NOMO-1 treated with DMSO at 0.1 percent for 48 hours (cell line): ENCODE measurements at regions not wholly inside any gene's neighbourhood (a gene's known extent, or its start where the extent isn't known, plus 50 kb on each side); places are given as distances from the start of the nearest gene placed in this dataset.
A peak's percentile ranks its signal among the peaks of the same experiment; 100 is the strongest.
"Not testable (repeated sequence)": the region's sequence is repeated elsewhere in the genome, so short reads cannot be mapped to it uniquely, and the experiment has no call there.

ENCODE experiments used
- DNase-seq: peaks from one replicate; lab custom pipeline; 2025; ENCODE audit not compliant: unreplicated experiment; lab: John Stamatoyannopoulos, UW

DNA sequence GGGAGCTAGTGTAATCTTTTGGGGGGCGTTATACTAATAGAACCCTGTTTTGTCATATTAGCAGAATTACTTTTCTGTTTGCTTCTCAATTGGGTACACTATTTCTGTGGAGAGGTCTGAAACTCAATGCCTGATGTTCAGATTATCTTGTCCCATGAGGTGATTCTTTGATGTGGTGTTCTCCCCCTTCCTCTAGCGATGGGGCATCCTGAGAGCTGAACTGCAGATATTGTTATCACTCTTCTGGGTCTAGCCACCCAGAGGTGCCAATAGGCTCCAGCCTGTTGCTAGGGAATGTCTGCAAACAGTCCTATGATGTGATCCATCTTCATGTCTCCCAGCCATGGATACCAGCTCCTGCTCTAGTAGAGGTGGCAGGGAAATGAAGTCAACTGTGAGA, 233.1 kb upstream of the RASA1 start:
- no peak for DNase-seq

DNA sequence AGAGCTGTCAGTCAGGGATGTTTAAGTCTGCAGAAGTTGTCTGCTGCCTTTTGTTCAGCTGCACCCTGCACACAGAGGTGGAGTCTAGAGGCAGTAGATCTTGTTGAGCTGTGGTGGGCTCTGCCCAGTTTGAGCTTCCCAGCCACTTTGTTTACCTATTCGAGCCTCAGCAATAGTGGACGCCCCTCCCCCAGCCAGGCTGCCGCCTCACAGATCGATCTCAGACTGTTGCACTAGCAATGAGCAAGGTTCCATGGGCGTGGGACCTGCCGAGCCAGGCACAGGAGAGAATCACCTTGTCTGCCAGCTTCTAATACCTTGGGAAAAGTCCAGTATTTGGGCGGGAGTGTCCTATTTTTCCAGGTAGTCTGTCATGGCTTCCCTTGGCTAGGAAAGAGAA, 225.1 kb upstream of the RASA1 start:
- no peak for DNase-seq

DNA sequence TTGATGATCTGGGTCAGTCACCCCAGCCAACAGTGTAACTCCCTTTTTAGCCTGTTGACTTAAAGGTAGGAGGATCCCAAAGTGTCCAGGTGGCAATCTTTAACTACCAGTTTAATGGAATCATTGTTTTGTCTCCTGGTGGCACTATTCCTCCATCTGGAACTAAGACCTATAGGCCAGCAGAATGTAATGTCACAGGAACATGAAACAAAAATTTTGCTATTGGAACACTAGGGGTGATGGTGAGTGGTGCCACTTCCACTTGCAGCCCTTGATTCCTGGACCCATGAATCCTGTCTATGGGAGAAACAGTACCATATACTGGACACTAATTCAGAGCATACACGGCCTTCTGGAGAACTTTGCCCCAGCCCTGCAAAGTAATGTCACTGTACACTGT, 219.5 kb upstream of the RASA1 start:
- DNase-seq: no peak

DNA sequence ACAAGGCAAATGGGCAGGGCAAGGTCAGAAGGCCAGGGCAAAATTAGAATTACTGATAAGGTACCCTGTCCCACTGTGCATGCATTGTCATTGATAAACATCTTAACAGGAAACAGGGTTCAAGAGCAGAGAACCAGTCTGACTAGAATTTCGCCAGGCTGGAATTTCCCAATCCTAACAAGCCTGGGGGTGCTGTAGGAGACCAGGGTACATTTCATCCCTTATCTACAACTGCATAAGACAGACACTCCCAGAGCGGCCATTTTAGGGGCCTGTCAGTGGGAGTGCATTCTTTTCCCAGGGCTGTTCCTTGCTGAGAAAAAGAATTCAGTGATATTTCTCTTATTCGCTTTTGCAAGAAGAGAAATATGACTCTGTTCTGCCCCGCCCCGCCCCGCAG, 218.7 kb upstream of the RASA1 start:
- not testable (repeated sequence) for DNase-seq

DNA sequence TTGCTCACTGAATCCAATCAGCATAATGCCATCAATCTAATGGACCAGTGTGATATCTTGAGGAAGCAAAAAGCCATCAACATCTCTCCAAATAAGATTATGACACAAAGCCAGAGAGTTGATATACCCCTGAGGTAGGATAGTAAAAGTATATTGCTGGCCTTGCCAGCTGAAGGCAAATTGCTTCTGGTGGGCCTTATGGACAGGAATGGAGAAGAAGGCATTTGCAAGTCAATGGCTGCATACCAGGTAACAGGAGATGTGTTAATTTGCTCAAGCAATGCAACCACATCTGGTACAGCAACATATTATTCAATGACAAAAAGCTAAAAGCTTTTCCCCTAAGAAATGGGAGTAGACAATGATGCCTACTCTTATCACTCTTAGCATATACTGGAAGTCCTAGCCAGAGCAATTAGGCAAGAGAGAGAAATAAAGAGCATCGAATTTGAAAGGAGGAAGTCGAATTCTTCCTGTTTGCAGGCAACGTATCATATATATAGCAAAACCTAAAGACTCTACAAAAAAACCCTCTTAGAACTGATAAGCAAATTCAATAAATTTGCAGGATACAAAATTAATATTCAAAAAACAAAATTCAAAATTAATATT, 216.1 kb upstream of the RASA1 start:
- DNase-seq: peak; percentile 16

DNA sequence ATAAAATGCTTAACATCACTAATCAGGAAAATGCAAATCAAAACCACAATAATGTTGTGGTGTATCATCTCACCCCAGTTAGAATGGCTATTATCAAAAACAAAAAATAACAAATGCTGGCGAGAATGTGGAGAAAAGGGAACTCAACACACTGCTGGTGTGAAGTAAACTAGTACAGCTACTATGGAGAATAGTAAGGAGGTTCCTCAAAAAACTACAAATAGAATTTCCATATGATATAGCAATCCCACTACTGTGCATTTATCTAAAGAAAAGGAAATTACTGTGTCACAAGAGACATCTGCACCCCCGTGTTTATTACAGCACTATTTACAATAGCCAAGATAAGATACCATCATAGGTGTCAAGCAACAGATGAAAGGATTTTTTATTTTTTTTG, 214.5 kb upstream of the RASA1 start:
- DNase-seq: no peak

DNA sequence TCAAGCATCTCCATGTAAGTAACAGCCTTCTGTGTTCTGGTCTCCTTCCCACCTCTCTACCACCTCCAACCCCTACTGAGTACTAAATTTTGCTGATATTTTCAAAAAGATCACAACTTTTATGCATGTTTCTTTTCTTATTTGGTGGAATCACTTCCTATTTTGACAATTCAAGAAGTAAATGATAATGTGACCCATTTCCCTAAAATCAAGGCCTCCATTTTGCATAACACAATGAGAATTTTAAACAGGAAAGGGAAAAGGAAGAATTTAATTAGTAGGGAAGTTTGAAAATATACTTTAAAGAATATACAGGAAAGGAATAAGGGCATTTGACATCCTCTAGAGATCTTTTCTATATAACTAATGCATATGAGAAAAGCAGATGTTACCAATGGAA, 212.9 kb upstream of the RASA1 start:
- no peak for DNase-seq

DNA sequence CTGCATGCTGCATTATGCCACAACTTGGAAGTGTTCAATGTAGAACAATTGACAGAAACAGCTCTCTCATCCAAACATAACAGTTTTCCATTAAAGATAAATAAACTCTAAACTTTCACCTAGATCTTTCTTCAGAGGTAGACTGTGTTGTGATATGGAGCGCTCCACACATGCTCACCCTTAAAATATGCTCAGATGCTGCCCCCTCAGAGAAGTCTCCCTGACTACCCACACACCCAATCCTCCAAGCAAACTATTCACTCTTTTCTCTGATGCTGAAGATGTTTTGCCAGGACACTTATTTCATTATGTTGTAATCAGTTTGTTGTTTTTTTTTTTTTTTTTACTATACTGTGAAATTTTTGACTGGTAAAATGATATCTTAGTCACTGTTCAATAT, 206.6 kb upstream of the RASA1 start:
- DNase-seq: no peak

DNA sequence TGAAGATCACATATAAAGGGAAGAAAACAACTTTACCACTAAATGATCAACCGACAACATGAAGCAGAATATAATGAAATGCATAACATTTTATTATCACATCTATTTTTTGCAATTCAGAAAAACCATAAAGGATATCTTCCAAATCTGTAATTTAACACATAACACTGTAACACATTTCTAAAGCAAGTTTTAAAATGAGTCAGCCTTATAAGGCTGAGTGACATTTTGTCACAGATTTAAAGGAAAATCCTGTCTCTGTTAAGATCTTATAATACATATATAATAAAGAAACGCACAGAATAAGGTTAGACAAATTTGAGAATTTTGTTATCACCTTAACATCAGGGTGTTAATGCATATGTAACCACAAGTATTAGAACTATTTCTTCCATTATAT, 198.4 kb upstream of the RASA1 start:
- DNase-seq: no peak

DNA sequence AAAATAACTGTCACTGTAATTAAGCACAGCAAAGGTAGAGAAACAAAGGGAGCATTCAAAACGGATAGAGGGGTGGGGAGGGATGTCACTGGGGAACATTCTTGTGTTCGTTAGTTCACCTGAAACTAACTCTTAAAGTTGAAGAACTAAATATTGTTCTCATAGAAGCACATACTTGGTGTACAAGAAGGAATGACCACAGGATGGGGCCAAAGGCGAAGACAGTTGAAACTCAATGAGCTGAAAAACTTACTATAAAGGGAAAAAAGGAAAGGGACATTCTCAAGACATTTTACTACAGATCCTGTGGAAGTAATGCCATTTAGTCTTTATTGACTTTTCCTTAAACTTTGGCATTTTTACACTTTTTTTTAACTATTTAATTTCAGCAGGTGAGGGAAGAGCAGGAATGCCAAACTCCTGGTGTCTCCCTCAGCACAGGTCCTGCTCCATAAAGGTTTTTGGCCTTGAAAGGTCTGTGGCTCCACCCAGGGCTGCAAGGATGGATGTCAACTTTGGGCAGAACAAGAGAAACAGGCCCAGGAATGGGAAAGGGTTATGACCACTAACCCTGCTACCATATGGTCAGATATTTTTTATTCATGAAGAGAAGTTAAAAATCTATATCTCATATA, 197.6 kb upstream of the RASA1 start:
- peak; percentile 52 for DNase-seq

DNA sequence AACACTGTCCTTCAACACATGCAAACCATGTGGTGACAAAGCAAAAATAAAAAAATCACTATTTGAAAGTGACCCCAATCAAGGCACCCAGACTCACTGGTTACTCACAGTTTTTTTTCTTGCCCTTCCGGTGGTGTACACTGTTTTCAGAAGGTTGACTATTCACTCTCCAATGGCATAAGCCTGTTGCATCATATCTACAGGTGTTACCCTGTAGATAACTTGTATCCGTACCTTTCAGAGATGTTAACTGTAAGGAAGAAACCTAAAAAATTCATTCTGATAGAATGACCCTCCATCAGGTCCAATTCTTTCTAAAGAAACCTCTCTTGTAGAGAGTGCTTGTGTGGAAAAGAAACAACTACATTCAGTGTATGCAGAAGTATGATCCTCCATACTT, 193.6 kb upstream of the RASA1 start:
- DNase-seq: no peak

DNA sequence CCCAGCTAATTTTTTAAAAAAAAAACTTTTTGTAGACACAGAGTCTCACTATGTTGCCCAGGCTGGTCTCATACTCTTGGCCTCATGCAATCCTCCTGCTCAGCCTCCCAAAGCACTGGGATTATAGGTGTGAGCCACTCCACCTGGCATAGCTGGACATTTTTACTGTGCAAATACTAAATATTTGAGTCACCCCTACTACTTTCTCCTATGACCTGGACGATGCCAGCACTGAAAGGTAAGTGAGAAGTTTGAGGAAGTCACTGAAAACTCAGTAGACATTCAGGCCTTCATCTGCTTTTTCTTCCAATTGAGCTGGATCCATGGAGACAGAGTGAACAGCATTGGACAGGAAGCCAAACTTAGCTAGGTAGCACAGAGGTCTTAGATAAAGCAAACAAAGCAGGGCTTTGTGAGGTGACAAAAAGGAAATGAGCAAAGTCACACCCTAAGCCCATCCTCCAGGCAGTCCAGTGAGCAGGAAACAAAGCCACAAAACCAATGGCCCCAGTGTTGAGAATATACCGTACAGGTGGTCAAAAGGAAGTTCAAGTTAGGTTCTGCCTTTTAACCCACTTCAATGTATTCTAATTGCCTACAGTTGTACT, 192.6 kb upstream of the RASA1 start:
- peak; percentile 8 for DNase-seq

DNA sequence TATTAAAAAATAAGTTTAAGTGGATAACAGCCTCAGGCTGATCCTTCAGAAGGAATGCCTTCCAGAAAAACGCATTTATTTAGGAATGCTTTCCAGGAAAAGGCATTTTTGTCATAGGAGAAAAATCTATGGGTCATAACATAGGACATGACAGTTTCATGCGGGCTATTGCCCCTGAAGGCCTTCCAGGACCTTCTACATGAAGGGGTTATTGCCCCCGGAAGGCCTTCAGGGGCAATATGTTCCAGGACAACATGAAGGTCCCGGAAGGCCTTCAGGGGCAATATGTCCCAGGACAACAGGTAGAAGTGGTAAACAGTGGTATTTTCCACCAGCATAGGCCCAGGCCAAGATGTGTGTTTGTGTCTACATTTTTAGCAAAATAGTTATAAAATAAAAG, 191.3 kb upstream of the RASA1 start:
- no peak for DNase-seq

DNA sequence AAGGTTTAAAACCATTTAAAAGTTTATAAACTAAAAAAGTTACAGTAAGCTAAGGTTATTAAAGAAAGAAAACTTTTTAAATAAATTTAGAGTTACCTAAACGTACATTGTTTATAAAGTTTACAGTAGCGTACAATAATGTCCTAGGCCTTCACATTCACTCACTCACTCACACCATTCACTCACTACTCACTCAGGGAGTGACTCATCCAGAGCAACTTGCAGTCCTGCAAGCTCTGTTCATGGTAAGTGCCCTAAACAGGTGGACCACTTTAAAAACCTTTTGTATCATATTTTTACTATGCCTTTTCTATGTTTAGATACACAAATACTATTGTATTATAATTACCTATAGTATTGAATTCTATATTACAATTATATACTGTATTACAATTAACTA, 190.8 kb upstream of the RASA1 start:
- no peak for DNase-seq

DNA sequence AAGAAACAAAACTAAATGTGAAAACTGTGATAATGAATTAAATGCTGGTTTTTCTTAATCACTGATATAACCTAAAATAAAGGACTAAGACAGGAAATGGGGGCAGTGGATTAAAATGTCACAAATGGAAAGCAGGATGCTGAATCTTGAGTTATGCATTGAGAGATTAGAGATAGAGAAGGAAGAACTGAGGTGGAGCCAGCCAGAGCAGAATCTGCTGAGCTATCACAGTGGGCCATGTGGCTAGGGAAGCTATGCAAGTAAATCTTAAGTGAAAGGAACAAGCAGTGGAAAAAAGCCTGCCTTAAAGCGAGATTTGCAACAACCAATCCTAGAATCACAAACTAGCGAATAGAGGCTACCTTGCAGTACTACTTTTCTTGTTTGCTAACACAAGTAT, 188.5 kb upstream of the RASA1 start:
- no peak for DNase-seq

DNA sequence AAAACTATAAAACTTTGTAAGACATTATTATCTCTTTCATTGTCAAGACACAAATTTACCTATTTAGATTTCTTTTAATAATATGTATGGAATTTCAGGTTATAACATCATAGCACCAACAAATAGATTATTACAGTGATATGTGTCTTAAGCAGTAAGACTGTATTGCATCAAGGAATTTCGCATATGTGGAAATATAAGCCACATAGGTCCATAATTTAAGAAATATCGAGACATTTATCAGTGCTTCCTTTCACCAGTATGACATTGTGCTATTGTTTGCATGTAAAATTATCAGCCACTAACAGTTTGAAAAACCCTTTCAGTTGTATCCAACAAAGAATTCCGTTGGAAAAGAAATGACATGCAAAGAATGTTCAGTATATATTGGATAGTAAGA, 186.7 kb upstream of the RASA1 start:
- no peak for DNase-seq

DNA sequence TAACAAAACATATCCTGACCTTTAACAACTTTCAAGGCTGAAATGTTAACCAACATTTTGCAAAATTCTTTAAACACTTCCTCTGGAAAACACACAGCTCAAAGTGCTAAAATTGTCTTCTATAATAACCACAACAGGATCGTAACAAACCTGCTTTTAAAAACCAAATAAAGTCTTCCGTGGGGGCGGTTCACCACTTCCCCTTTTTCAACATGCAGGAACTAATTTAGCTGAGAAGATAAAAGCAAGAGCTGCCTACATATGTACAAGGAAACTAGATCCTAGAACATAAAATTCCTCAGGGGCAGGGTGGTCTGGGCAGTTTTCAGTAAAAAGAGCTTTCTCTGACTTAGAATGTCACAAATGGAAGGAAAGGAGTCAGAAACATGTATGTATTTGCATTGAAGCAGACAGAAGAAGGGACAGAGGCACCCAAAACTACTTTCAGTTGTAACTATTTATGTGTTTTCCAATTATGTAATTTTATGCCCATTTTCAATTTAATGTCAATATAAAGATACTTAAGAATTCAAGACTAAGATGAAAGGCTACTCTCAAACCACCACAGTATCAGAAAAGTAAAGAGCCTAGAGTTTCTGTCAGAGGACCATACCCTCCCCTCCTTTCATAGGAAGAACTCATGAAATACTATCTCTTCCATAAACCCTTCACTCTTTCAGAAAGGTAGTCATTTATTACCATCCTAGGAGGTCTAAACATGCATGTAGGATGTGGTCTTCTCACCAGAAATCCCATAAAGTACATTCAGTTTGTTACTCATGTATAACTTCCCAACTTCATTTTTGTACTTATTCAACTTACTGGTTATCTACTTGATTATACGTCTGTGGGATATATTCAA, 185.9 kb upstream of the RASA1 start:
- peak; percentile 97 for DNase-seq

DNA sequence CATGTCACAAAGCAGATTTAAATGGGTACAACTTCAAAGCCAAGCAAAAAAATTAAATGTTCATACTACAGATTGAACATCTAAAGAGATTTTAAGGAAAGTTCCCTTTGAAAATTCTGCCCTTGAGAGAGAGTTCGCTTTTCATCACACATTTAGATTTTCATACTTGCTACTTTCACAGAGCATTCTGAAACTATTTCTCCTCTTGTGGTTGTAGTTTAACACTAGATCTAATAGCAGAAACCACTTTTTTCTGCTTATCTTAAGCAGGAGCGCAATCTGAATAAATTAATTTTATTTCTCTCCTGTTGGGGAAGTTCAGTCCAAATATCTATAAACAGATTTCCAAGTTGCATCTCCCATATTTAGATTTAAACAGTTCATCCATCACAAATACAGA, 173.3 kb upstream of the RASA1 start:
- DNase-seq: no peak

DNA sequence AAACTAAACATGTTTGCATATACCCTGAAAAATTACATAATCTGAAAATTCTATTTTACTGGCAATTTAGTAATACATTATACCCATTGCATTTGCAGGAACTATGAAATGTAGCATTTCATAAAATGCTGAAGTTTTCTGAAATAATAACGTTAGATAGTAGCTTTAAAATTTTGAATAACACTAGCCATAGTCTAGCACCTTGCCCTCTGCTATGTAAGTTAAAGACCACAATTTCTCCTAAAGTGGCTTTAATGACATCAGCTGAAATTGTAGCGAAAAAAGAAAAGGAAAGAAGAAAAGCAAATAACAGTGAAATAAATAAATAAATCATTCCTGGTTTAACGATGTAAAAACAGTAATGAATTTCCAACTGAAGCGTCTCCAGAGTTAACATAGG, 172.8 kb upstream of the RASA1 start:
- no peak for DNase-seq

DNA sequence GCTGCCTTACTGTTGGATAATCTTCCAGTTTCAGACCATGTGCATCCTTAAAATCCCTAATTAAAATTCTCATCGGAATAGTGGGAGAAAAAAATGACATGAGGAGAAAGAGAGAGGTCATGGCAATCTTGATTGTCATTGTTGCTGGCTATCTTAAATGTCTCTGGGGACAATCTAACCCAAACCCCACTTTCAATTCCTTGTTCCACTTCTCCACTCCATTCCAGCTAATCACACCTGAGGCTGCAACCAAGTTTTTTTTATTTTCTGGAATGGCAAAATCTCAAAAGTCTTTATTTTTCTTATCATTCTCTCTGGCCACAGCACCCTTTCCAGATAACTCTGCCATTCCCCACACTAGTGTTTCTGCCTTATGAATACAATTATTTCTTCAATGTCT, 171.9 kb upstream of the RASA1 start:
- DNase-seq: no peak

DNA sequence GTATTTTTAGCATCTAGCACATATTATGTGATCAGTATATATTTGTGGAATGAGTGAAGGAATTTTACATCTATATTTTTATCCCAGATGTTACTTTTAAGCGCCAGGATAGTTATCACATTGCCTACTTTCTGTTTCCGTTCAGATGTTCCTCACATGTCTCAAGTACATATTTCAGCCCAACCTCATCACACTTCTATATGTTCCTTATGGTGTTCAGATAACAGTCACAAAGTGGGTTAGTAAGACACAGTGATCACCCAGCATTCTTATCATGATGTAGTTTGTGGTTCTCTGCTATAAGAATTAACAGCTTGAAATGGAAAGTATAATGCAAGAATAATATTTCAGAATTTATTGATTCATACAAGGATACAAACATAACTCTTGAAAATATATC, 170.0 kb upstream of the RASA1 start:
- no peak for DNase-seq

DNA sequence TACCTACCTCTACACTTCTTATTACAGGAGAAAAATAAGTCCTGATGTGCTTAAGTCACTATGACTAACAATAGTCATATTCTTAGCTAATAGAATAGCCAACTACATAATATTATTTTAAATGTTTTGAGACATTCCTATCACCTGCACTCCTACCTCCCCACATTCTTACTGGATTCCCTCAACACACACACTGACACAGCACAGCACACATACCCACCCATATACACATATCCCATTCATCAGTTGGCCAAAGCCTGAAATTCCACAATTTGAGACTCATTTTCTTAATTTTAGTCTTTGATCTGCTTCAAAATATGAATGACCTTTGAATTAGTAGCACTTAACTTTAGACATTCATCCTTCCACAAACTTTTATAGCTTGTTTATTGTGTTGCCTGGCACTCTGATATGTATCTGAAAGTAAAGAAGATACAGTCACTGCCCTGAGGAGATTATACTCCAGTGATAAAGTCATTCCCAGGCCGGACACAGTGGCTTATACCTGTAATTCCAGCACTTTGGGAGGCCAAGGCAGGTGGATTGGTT, 168.3 kb upstream of the RASA1 start:
- no peak for DNase-seq
